ENCODE measurements at regions not wholly inside any gene's neighbourhood (a gene's known extent, or its start where the extent isn't known, plus 50 kb on each side); places are given as distances from the start of the nearest gene placed in this dataset.
"Not testable (repeated sequence)": the region's sequence is repeated elsewhere in the genome, so short reads cannot be mapped to it uniquely, and the experiment has no call there.

DNA sequence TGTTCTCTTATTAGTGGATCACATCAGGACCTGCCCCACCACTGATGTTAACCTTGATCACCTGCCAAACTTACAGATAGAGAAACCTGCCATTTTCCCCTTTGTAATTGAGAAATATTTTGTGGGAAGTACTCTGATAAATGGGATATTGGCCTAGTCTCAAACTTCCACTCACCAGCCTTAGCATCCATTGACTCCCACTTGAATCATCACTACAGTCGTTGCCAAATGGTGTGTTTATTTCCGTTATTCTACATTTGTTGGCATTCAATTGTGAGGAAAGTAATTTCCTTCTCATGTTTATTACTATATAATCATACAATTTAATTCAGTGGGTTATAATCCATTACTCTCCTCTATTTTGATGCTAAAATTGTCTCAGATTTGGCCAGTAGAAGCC lies 156.4 kb upstream of the CXCL13 start:
- DNase-seq (ENCODE audit: low spot score): no peak

GRCh38 chr4:77450006-77450405 lies 155.6 kb upstream of the CXCL13 start:
- DNase-seq (ENCODE audit: low spot score): no peak

DNA sequence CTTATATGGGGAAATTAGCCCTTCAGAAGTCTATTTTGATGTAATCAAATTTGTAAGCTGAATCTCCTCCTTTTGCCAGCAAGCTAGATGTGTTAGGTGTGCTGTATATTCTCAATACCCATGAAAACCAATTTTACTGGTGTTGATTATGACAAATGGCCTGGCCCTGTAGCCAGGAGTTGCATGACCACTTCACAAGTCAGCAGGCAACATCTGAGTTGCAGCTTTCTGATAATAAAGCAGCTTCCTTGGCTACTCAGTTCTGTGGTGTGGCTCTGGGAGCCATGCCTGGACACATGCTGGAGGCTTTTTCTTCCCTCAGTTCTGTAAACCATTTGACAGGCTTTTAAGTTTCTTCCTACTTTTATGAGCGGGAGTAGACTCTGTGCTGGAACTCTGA lies 154.1 kb upstream of the CXCL13 start:
- DNase-seq (ENCODE audit: low spot score): no peak

GRCh38 chr4:77452117-77452516 lies 153.5 kb upstream of the CXCL13 start:
- DNase-seq (ENCODE audit: low spot score): not testable (repeated sequence)

DNA sequence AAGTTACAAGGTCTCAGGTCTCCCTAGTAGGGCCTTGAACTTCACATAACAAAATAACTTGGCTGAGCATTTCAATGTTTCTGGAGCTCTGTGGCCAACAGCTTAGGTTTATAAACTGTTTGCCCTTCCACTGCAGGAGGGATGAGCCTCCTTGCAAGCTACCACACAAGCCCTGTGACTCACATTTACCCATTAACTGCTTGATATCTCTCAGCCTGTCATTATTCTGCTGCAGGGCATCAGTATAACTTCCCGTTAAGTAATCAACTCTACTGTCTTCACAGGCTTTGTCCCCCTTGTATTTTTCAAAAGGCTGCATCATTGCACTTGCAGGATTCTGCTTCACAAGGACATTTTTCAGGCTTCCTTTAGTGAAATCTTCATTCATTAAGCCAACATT lies 151.7 kb upstream of the CXCL13 start:
- no peak for DNase-seq (ENCODE audit: low spot score)

DNA sequence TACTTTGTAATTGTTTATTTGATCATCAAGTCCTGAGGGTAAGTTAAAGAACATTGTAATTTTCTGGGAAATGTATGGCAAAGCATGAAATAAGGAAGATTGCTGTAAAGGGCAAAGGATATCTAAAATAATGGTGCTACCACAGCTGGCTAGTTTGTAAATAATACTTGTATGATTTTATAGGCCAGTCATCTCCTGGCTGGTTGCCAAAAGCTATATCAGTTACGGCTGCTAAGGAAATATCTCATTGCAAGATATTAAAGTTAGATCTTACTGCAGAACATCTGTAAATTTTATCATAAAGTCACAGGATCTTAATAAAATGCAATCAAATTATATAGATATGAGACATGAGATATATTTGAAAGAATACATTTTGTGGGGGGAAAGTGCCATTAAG lies 150.8 kb upstream of the CXCL13 start:
- no peak for DNase-seq (ENCODE audit: low spot score)

- DNase-seq (ENCODE audit: low spot score): not testable (repeated sequence)
These were observed 141.5 kb upstream of the CXCL13 start for GRCh38 chr4:77464100-77464499.

DNA sequence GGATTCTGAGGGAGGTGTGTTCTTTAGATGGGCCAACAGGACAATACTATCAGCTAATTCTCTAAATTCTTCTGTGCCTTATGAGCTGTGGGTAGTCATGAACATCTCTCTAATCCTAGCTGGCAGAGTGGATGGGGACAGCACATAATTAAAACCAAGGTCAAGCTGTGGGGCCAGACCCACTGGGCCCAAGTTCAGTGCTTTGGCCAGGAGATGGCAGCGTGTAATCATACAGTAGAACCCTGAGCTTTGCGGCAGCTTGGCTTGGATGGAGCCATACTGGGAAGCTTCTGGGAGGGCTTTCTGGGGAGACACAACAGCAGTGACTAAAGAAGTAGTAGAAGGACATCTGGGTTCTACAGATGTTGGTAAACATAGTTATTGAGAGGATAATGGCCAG lies 140.3 kb upstream of the CXCL13 start:
- DNase-seq (ENCODE audit: low spot score): no peak

DNA sequence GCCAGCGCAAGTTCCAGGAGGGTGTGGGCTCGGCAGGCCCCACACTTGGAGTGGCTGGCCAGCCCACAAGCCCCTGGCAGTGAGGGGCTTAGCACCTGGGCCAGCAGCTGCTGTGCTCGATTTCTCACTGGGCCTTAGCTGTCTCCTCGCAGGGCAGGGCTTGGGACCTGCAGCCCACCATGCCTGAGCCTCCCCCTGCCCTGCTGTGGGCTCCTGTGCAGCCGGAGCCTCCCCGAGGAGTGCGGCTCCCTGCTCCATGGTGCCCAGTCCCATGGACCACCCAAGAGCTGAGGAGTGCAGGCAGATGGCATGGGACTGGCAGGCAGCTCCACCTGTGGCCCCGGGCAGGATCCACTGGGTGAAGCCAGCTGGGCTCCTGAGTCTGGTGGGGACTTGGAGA lies 139.2 kb upstream of the CXCL13 start:
- DNase-seq (ENCODE audit: low spot score): no peak

- no peak for DNase-seq (ENCODE audit: low spot score)
These were observed 133.7 kb upstream of the CXCL13 start for GRCh38 chr4:77471821-77472495.

- no peak for DNase-seq (ENCODE audit: low spot score)
These were observed 132.1 kb upstream of the CXCL13 start for GRCh38 chr4:77473509-77473908.

DNA sequence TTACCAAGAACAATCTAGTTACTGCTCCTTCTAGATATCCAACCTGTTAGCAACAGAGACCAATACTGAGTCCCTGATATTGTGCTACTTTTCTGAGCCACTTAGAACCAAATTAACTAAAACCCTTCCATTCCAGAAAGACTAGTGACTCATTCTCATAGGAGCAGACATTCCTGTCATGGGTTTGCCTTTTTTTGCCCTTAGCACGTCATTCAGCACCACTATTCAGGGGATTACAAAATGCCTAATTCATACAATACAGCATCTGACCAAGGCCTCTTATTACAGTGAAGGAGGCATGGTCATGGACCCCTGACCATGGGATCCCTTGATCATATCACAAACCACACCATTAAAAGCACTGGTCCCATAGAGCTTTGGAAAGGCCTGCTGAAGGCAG lies 123.8 kb upstream of the CXCL13 start:
- no peak for DNase-seq (ENCODE audit: low spot score)

- DNase-seq (ENCODE audit: low spot score): no peak
These were observed 116.7 kb upstream of the CXCL13 start for GRCh38 chr4:77488882-77489281.

DNA sequence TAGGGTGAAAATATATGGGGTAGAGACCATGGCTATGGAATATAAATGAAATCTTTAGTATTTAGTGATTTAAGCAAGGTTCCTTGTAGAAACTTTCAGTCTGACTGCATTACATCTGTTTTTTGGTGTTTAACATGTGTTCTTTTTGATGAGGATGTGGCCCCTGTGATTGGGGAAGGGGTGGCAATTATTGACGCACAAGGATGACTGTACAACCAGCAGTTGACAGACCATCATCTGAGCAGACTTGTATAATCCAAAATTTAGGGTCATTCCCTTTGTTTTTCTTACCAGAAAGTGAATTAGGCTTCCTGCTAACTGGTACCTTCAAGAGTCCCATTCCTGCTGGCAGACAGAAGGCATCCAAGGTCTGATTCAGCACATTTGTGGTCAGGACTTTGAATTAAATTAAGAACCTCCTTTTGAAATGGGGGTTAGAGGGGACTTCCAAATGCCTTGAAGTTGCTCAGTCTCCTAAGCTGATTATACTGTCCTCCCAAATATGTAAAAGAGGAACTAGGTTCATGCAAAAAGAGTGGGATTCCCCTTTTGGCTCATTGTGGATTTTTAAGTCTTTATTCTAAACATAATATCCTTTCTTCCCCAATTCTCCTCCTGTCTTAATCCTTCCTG lies 112.4 kb upstream of the CXCL13 start:
- no peak for DNase-seq (ENCODE audit: low spot score)

- DNase-seq (ENCODE audit: low spot score): no peak
These were observed 111.6 kb upstream of the CXCL13 start for GRCh38 chr4:77493829-77494551.

- DNase-seq (ENCODE audit: low spot score): no peak
These were observed 109.2 kb upstream of the CXCL13 start for GRCh38 chr4:77496457-77496856.

DNA sequence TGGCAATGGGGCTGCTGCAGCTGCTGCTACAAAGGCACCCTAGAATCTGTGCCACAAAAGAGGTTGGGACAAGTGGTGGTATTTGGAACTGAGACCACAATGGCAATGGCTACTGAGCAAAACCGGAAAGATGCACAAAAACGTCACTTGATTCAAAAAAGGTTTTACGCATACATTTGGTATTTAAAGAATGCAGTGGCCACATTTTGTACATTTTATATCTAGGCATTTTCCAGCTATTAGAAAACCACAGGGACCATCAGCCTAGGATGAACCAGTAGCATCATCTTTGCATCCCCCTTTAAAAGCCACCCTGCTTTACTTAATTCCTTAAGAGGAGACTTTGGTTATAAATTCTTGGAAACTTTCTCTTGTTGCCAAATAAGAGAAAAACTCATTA lies 104.8 kb upstream of the CXCL13 start:
- DNase-seq (ENCODE audit: low spot score): no peak

DNA sequence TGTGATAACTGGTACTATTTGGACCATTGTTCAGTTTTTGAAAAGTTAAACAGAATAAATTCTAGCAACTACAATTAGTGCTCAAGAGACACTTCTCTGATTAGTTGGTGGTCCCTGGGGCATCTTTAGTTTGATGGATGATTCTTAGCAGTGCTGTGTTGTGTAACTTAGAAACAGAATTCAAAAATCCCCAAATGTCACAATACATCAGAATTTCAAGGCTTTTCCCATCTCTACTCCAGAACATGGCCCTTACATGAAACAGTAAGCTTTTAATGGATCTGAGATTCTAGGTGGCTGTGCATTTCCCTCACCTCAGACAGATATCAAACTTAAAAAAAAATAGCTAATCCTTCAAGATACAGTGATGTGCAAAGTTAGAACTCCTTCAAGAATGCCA lies 104.4 kb upstream of the CXCL13 start:
- no peak for DNase-seq (ENCODE audit: low spot score)

- no peak for DNase-seq (ENCODE audit: low spot score)
These were observed 103.8 kb upstream of the CXCL13 start for GRCh38 chr4:77501851-77502250.

- no peak for DNase-seq (ENCODE audit: low spot score)
These were observed 101.2 kb upstream of the CXCL13 start for GRCh38 chr4:77504407-77504806.

DNA sequence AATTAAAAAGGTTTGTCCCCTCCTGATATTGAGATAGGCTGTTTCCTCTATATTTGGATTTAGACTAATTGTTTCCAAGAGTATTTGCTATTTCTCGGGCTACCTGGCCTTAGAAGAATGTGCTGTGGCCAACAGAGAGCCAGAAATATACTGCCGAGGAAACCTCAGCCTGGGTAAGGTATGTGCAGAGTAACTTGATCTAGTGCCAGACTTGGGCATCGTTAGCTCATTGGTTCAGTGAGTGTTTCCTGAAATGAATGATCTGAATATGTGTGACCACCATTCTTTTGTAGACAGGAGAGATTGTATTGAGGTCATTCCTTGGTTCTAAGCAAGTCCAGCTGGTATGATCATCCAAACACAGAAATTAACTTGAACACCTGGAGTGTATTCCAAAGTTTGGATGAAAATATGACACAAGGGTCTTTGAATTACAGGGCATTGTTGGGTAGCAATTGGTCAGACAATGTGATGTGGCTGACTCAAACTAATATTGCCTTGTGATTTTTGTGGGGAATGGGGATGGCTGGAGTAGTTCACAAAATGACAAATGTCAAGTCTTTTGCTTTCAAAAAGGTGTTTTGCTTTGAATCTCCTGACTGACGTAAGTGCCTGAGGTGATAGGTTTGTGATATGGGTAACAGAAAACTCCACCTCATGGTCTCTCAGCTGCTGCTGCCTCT lies 100.2 kb upstream of the CXCL13 start:
- no peak for DNase-seq (ENCODE audit: low spot score)

DNA sequence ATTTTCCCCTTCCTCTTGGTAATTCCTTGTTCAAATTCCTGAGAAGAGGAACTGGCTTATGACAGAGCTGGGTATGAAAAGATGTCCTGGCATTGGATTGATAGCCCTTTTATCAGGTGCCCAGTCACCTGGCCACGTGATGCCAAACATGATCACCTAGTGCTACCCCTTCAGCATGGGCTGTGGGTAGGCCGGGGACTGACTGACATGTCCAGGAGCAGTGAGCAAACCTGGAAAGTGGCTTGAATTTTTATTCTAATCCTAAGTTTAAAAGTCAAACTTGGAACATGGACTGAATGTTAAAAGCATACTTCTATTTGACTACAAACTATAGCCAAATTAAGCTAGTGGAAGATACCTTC lies 99.7 kb upstream of the CXCL13 start:
- no peak for DNase-seq (ENCODE audit: low spot score)

- no peak for DNase-seq (ENCODE audit: low spot score)
These were observed 95.3 kb upstream of the CXCL13 start for GRCh38 chr4:77510367-77510766.

Measured in CD4-positive, alpha-beta T cell treated with Interleukin-15 for 4 hours (primary cell).